Caco-2 (cell line): ENCODE measurements at regions not wholly inside any gene's neighbourhood (a gene's known extent, or its start where the extent isn't known, plus 50 kb on each side); places are given as distances from the start of the nearest gene placed in this dataset.

Experiments
- BruUV-seq: library from RNA; stranded (reverse); fragments of 400-500 nt; replicated peaks from 2 replicates; lab custom pipeline; 2021; lab: Mats Ljungman, UMichigan
- CTCF ChIA-PET: fragments of 300-600 bp; sonication (Branson Sonifier 250); formaldehyde crosslinking; loops from one replicate; lab custom pipeline; 2022; ENCODE audit warnings: antibody characterized with exemption; lab: Charles Lee
- POLR2A ChIA-PET: fragments of 300-600 bp; sonication (Branson Sonifier 250); formaldehyde crosslinking; loops from one replicate; lab custom pipeline; 2022; ENCODE audit warnings: antibody characterized with exemption; lab: Charles Lee
- DNase-seq, 2 experiments: peaks; one replicate each; pipeline versions ENCODE4 v3.0.0 to v3.0.0-alpha.2; 2020 to 2022
- H3K27me3 ChIP-seq: replicated peaks from 2 replicates; pipeline ENCODE4 v1.6.0; 2011; ENCODE audit warnings: low read length; ENCODE audit not compliant: control insufficient read depth, insufficient read depth
- H3K36me3 ChIP-seq: 2 replicates; pipeline ENCODE4 v1.5.1; 2011; ENCODE audit warnings: low read length; ENCODE audit not compliant: control insufficient read depth, insufficient read depth
- H3K4me1 ChIP-seq: fragments of 250-450 bp; sonication (Bioruptor Pico); 2 replicates; pipeline ENCODE4 v1.5.1; 2020; ENCODE audit warnings: mild to moderate bottlenecking
- H3K4me3 ChIP-seq: 2 replicates; pipeline ENCODE4 v1.5.1; 2011; ENCODE audit warnings: low read depth, mild to moderate bottlenecking, control low read depth, low read length
- H3K9me3 ChIP-seq: fragments of 250-450 bp; sonication (Bioruptor Pico); 2 replicates; pipeline ENCODE4 v1.5.1; 2020; ENCODE audit warnings: mild to moderate bottlenecking, moderate library complexity
- H3K27ac Mint-ChIP-seq: one replicate; pipeline ENCODE4 v1.8.0; 2022; ENCODE audit warnings: mixed read lengths; ENCODE audit not compliant: unreplicated experiment
- H3K27me3 Mint-ChIP-seq: one replicate; pipeline ENCODE4 v1.8.0; 2022; ENCODE audit warnings: mixed read lengths; ENCODE audit not compliant: insufficient read depth, unreplicated experiment
- H3K36me3 Mint-ChIP-seq: one replicate; pipeline ENCODE4 v1.8.0; 2022; ENCODE audit warnings: mild to moderate bottlenecking, mixed read lengths; ENCODE audit not compliant: insufficient read depth, unreplicated experiment
- H3K4me1 Mint-ChIP-seq: one replicate; pipeline ENCODE4 v1.8.0; 2022; ENCODE audit warnings: low read depth, mixed read lengths; ENCODE audit not compliant: unreplicated experiment
- H3K4me3 Mint-ChIP-seq: one replicate; pipeline ENCODE4 v1.8.0; 2022; ENCODE audit warnings: mild to moderate bottlenecking, moderate library complexity, mixed read lengths; ENCODE audit not compliant: unreplicated experiment
- H3K9me3 Mint-ChIP-seq: one replicate; pipeline ENCODE4 v1.8.0; 2022; ENCODE audit warnings: mixed read lengths; ENCODE audit not compliant: unreplicated experiment
- intact Hi-C: fragments of 100-400 bp; cut with micrococcal nuclease; formaldehyde crosslinking; loops from one replicate; pipeline ENCODE4 v1.10.0; 2022; ENCODE audit not compliant: unreplicated experiment
- TF ChIP-seq, protein P1 (sequence below), 2 experiments: fragments of 200-600 bp in 1 of 2; IDR thresholded peaks; 1 replicate in 1 of 2; 2 replicates in 1 of 2; pipeline versions ENCODE4 v1.5.1 to v1.8.0; 2011 to 2022; ENCODE audit warnings: antibody characterized with exemption in 1 of 2, control low read depth in 1 of 2, inconsistent platforms in 1 of 2, low read depth in 1 of 2, low read length in 1 of 2, mild to moderate bottlenecking in 1 of 2, moderate library complexity in 1 of 2; ENCODE audit not compliant: insufficient read depth in 1 of 2, severe bottlenecking in 1 of 2, unreplicated experiment in 1 of 2

DNA sequence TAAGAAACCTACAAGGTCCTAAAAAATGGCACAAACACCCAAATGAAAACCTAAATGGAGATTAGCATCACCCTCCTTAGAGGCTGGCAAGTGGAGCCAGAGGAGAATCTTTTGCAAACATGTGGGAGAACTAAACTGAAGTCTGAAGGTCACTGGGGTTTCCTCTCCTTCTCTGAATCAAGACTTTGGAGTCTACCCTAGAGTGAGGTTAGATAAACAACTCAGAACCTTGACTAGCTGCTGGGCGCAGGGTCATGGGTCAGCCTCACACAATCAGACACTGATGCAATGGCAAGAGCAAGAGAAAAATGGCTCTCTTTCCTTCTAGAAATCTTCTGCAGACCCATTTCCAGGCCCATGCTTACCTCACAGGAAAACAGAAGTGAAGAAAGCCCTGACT is 165.8 kb downstream of the KCTD12 start:
- Mint-ChIP-seq H3K36me3 (no peaks in the 10 kb centered on the region), H3K4me1 (no peaks in the 10 kb centered on the region), H3K4me3 (no peak overlapping the region), H3K27ac (no peak overlapping the region), H3K27me3 (peaks cover 3% of the 10 kb centered on the region), H3K9me3 (no peaks in the 10 kb centered on the region)
- DNase-seq, result no peak
- TF ChIP-seq, protein P1, sequence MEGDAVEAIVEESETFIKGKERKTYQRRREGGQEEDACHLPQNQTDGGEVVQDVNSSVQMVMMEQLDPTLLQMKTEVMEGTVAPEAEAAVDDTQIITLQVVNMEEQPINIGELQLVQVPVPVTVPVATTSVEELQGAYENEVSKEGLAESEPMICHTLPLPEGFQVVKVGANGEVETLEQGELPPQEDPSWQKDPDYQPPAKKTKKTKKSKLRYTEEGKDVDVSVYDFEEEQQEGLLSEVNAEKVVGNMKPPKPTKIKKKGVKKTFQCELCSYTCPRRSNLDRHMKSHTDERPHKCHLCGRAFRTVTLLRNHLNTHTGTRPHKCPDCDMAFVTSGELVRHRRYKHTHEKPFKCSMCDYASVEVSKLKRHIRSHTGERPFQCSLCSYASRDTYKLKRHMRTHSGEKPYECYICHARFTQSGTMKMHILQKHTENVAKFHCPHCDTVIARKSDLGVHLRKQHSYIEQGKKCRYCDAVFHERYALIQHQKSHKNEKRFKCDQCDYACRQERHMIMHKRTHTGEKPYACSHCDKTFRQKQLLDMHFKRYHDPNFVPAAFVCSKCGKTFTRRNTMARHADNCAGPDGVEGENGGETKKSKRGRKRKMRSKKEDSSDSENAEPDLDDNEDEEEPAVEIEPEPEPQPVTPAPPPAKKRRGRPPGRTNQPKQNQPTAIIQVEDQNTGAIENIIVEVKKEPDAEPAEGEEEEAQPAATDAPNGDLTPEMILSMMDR (IDR thresholded peaks at IDR 0.05; ENCODE audit: insufficient read depth in 1 of 2, low read depth in 1 of 2, low read length in 1 of 2, severe bottlenecking in 1 of 2, unreplicated experiment in 1 of 2), result no peak
- ChIA-PET POLR2A (no interaction called here), CTCF (no interaction called here)
- Histone ChIP-seq H3K27me3 (no peaks in the 10 kb centered on the region), H3K4me3 (no peak overlapping the region), H3K36me3 (no peaks in the 10 kb centered on the region), H3K4me1 (0 out of 2 replicates have a peak, but pooled peaks cover 8% of the 10 kb centered on the region), H3K9me3 (no peaks in the 10 kb centered on the region)
- BruUV-seq, result no TSS peak
- intact Hi-C loops, result no loop called here

- no peaks in the 10 kb centered on the region for H3K36me3 ChIP-seq
- Mint-ChIP-seq H3K27me3 (peaks cover 3% of the 10 kb centered on the region), H3K27ac (no peak overlapping the region), H3K36me3 (no peaks in the 10 kb centered on the region), H3K4me1 (no peaks in the 10 kb centered on the region), H3K9me3 (no peaks in the 10 kb centered on the region), H3K4me3 (no peak overlapping the region)
- TF ChIP-seq, protein P1 (IDR thresholded peaks at IDR 0.05; ENCODE audit: insufficient read depth in 1 of 2, low read depth in 1 of 2, low read length in 1 of 2, severe bottlenecking in 1 of 2, unreplicated experiment in 1 of 2), result no peak
- BruUV-seq, result no TSS peak
- DNase-seq, result no peak
- no peak overlapping the region for H3K4me3 ChIP-seq
- no peaks in the 10 kb centered on the region for H3K9me3 ChIP-seq
- POLR2A ChIA-PET, result no interaction called here
- CTCF ChIA-PET, result no interaction called here
- H3K27me3 ChIP-seq, result no peaks in the 10 kb centered on the region
- intact Hi-C loops, result no loop called here
- 0 out of 2 replicates have a peak, but pooled peaks cover 8% of the 10 kb centered on the region for H3K4me1 ChIP-seq
Observed at GRCh38 chr13:76719955-76720354, 166.2 kb downstream of the KCTD12 start.

- Mint-ChIP-seq H3K4me1 (no peaks in the 10 kb centered on the region), H3K27ac (no peak overlapping the region), H3K9me3 (no peaks in the 10 kb centered on the region), H3K27me3 (peaks cover 7% of the 10 kb centered on the region), H3K36me3 (no peaks in the 10 kb centered on the region), H3K4me3 (no peak overlapping the region)
- ChIA-PET POLR2A (no interaction called here), CTCF (no interaction called here)
- Histone ChIP-seq H3K9me3 (no peaks in the 10 kb centered on the region), H3K4me1 (0 out of 2 replicates have a peak, but pooled peaks cover 8% of the 10 kb centered on the region), H3K27me3 (no peaks in the 10 kb centered on the region), H3K4me3 (no peak overlapping the region), H3K36me3 (no peaks in the 10 kb centered on the region)
- intact Hi-C loops, result no loop called here
- DNase-seq, result no peak
- TF ChIP-seq, protein P1 (IDR thresholded peaks at IDR 0.05; ENCODE audit: insufficient read depth in 1 of 2, low read depth in 1 of 2, low read length in 1 of 2, severe bottlenecking in 1 of 2, unreplicated experiment in 1 of 2), result no peak
- no TSS peak for BruUV-seq
Observed at GRCh38 chr13:76717092-76717491, 169.1 kb downstream of the KCTD12 start.
